HL-60 (cell line): ENCODE measurements at regions not wholly inside any gene's neighbourhood (a gene's known extent, or its start where the extent isn't known, plus 50 kb on each side); places are given as distances from the start of the nearest gene placed in this dataset.

ENCODE experiments used
- DNase-seq, 2 experiments: peaks; one replicate each; pipeline ENCODE4 v3.0.0-alpha.2; 2010 to 2020; ENCODE audit warnings: low read depth in 1 of 2, low spot score in 1 of 2
- H3K27ac ChIP-seq: fragments of 250-450 bp; sonication (Bioruptor Pico); replicated peaks from 2 replicates; pipeline ENCODE4 v1.5.1; 2020; ENCODE audit warnings: mild to moderate bottlenecking, moderate library complexity
- H3K27me3 ChIP-seq: fragments of 250-450 bp; sonication (Bioruptor Pico); 2 replicates; pipeline ENCODE4 v1.5.1; 2021; ENCODE audit warnings: mild to moderate bottlenecking, moderate library complexity; ENCODE audit not compliant: insufficient read depth, poor library complexity, severe bottlenecking
- H3K4me3 ChIP-seq: replicated peaks from 2 replicates; pipeline ENCODE4 v1.5.1; 2011; ENCODE audit warnings: mild to moderate bottlenecking, control low read depth, low read length; ENCODE audit not compliant: insufficient read depth
- GABPA ChIP-seq: IDR thresholded peaks from 2 replicates; pipeline ENCODE4 v1.6.1; 2012; ENCODE audit warnings: low read depth
- POLR2AphosphoS5 ChIP-seq: IDR thresholded peaks from 2 replicates; pipeline ENCODE4 v1.6.1; 2012; ENCODE audit warnings: low read depth
- REST ChIP-seq: IDR thresholded peaks from 2 replicates; pipeline ENCODE4 v1.6.1; 2012; ENCODE audit warnings: low read depth; ENCODE audit not compliant: insufficient replicate concordance
- SPI1 ChIP-seq: IDR thresholded peaks from 2 replicates; pipeline ENCODE4 v1.6.1; 2012; ENCODE audit warnings: low read depth, mild to moderate bottlenecking, borderline replicate concordance
- TF ChIP-seq, protein P1 (sequence below): IDR thresholded peaks from one replicate; pipeline ENCODE4 v1.5.1; 2011; ENCODE audit warnings: low read length, control low read depth, inconsistent platforms; ENCODE audit not compliant: insufficient read depth

DNA sequence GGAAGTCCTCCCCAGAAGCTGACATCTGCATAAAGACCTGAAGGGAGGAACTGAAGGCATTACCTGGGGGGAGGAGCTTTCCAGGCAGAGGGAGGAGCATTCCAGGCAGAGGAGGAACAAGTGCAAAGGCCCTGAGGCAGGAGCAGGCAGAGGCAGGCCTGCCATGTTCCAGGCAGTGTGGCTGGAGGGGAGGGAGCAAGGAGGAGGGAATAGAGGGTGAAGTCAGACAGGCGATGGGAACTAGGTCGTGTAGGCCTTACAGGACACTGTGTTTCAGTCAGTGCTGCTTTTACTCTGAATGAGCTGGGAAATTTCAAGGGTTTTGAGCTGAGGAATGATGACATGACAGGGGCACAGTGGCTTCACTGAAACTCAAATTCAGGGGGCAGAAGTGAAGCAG is 292.7 kb downstream of the BCOR start:
- Histone ChIP-seq H3K27me3 (no peaks in the 10 kb centered on the region), H3K27ac (no peak overlapping the region), H3K4me3 (no peak overlapping the region)
- DNase-seq: no peak
- TF ChIP-seq SPI1 (no peak), GABPA (no peak)

- Histone ChIP-seq H3K4me3 (no peak overlapping the region), H3K27me3 (no peaks in the 10 kb centered on the region), H3K27ac (no peak overlapping the region)
- TF ChIP-seq GABPA (no peak), POLR2AphosphoS5 (no peak), SPI1 (no peak), REST (no peak)
- TF ChIP-seq, protein P1, sequence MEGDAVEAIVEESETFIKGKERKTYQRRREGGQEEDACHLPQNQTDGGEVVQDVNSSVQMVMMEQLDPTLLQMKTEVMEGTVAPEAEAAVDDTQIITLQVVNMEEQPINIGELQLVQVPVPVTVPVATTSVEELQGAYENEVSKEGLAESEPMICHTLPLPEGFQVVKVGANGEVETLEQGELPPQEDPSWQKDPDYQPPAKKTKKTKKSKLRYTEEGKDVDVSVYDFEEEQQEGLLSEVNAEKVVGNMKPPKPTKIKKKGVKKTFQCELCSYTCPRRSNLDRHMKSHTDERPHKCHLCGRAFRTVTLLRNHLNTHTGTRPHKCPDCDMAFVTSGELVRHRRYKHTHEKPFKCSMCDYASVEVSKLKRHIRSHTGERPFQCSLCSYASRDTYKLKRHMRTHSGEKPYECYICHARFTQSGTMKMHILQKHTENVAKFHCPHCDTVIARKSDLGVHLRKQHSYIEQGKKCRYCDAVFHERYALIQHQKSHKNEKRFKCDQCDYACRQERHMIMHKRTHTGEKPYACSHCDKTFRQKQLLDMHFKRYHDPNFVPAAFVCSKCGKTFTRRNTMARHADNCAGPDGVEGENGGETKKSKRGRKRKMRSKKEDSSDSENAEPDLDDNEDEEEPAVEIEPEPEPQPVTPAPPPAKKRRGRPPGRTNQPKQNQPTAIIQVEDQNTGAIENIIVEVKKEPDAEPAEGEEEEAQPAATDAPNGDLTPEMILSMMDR: no peak
- DNase-seq: no peak
These were observed 291.9 kb downstream of the BCOR start for GRCh38 chrX:39805825-39806224.

GRCh38 chrX:39808471-39808917 is 289.3 kb downstream of the BCOR start:
- H3K4me3 ChIP-seq: no peak overlapping the region
- H3K27me3 ChIP-seq: no peaks in the 10 kb centered on the region
- no peak for DNase-seq
- TF ChIP-seq POLR2AphosphoS5: no peak
- TF ChIP-seq GABPA: no peak
- TF ChIP-seq, protein P1: no peak
- no peak for TF ChIP-seq REST
- no peak for TF ChIP-seq SPI1
- H3K27ac ChIP-seq: no peak overlapping the region

- no peak overlapping the region for H3K27ac ChIP-seq
- H3K27me3 ChIP-seq: no peaks in the 10 kb centered on the region
- TF ChIP-seq GABPA (no peak), POLR2AphosphoS5 (no peak), SPI1 (no peak), REST (no peak)
- TF ChIP-seq, protein P1: no peak
- no peak overlapping the region for H3K4me3 ChIP-seq
- no peak for DNase-seq
These were observed 288.4 kb downstream of the BCOR start for GRCh38 chrX:39809331-39809730.
